SU-DHL-6 (cell line): ENCODE measurements at regions not wholly inside any gene's neighbourhood (a gene's known extent, or its start where the extent isn't known, plus 50 kb on each side); places are given as distances from the start of the nearest gene placed in this dataset.

ENCODE experiments used
- H2AFZ ChIP-seq: fragments of 200-600 bp; sonication (generic); 2 replicates; pipeline ENCODE4 v1.6.1; 2014; ENCODE audit warnings: low read depth, mild to moderate bottlenecking, moderate library complexity, mixed read lengths, antibody characterized with exemption, low read length; ENCODE audit not compliant: severe bottlenecking
- H3F3A ChIP-seq: fragments of 200-600 bp; shearing (Covaris generic); 2 replicates; pipeline ENCODE4 v1.6.0; 2016; ENCODE audit warnings: antibody characterized with exemption, mild to moderate bottlenecking; ENCODE audit not compliant: insufficient read depth
- H3K27ac ChIP-seq: fragments of 200-600 bp; sonication (generic); 2 replicates; pipeline ENCODE4 v1.5.1; 2016; ENCODE audit warnings: low read depth, mild to moderate bottlenecking, low read length, moderate library complexity, mixed read lengths
- H3K27me3 ChIP-seq: fragments of 200-600 bp; sonication (generic), shearing (Covaris generic); 2 replicates; pipeline ENCODE4 v1.6.0; 2014; ENCODE audit warnings: mild to moderate bottlenecking, low read length
- H3K36me3 ChIP-seq: fragments of 200-600 bp; sonication (generic); 2 replicates; pipeline ENCODE4 v1.6.1; 2014; ENCODE audit warnings: mild to moderate bottlenecking, low read length, mixed read lengths
- H3K4me2 ChIP-seq: fragments of 300-600, 200-600 bp; shearing (Covaris generic), sonication (generic); 2 replicates; pipeline ENCODE4 v1.6.0; 2014; ENCODE audit warnings: low read length, low read depth, mild to moderate bottlenecking; ENCODE audit not compliant: poor library complexity, severe bottlenecking
- H3K4me3 ChIP-seq: fragments of 200-600 bp; sonication (generic); 2 replicates; pipeline ENCODE4 v1.5.1; 2014; ENCODE audit warnings: antibody characterized with exemption, low read length, mild to moderate bottlenecking, mixed read lengths; ENCODE audit not compliant: insufficient read depth, poor library complexity, severe bottlenecking
- H3K79me2 ChIP-seq: fragments of 200-600 bp; sonication (generic); 2 replicates; pipeline ENCODE4 v1.6.1; 2014; ENCODE audit warnings: mild to moderate bottlenecking, low read length, moderate library complexity; ENCODE audit not compliant: insufficient read depth
- H3K9ac ChIP-seq: fragments of 200-600 bp; sonication (generic); 2 replicates; pipeline ENCODE4 v1.7.0; 2014; ENCODE audit warnings: mild to moderate bottlenecking, low read length
- H3K9me2 ChIP-seq: fragments of 200-600 bp; sonication (generic); replicated peaks from 2 replicates; pipeline ENCODE4 v1.6.1; 2014; ENCODE audit warnings: low read length; ENCODE audit not compliant: insufficient read depth
- H3K9me3 ChIP-seq: fragments of 200-600 bp; sonication (generic); 2 replicates; pipeline ENCODE4 v1.6.1; 2014; ENCODE audit warnings: low read length, mixed read lengths; ENCODE audit not compliant: insufficient read depth
- H4K20me1 ChIP-seq: fragments of 200-600 bp; sonication (generic); 2 replicates; pipeline ENCODE4 v1.6.1; 2014; ENCODE audit warnings: low read depth, mild to moderate bottlenecking, antibody characterized with exemption, low read length, moderate library complexity, mixed read lengths
- EZH2phosphoT487 ChIP-seq: fragments of 200-600 bp; sonication (generic), shearing (Covaris generic); conservative IDR thresholded peaks from 2 replicates; pipeline ENCODE4 v1.6.1; 2018; ENCODE audit warnings: mild to moderate bottlenecking, antibody characterized with exemption, low read length, moderate library complexity, mixed read lengths
- TF ChIP-seq, protein P1 (sequence below): fragments of 200-600 bp; sonication (generic); IDR thresholded peaks from one replicate; pipeline ENCODE4 v1.5.1; 2017; ENCODE audit warnings: antibody characterized with exemption, mild to moderate bottlenecking, low read length, moderate library complexity; ENCODE audit not compliant: insufficient read depth, poor library complexity, severe bottlenecking

DNA sequence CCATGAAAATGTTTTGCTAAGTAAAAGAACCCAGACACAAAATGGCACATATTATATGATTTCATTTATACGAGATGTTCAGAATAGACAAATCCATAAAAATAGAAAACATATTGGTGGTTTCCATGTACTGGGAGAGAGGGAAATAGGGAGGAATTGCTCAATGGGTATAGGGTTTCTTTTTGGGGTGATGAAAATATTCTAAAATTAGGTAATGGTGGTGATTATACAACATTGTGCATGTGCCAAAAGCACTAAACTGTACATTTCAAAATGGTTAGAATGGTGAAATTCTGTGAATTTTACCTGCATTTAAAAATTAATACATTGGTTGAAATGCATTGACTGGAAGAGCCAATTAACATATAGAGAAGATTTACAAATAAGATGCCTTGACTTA, 613.9 kb downstream of the TNS3 start:
- Histone ChIP-seq H3K4me3 (no peak overlapping the region), H4K20me1 (no peaks in the 10 kb centered on the region), H3K36me3 (peaks cover 8% of the 10 kb centered on the region; the same call in 1 of the 2 replicates), H3K27ac (no peak overlapping the region), H3K27me3 (no peaks in the 10 kb centered on the region), H3K9ac (no peak overlapping the region), H3K4me2 (no peak overlapping the region), H2AFZ (no peak overlapping the region), H3F3A (no peaks in the 10 kb centered on the region), H3K9me3 (0 out of 2 replicates have a peak, but pooled peaks cover 7% of the 10 kb centered on the region), H3K9me2 (no peaks in the 10 kb centered on the region), H3K79me2 (no peaks in the 10 kb centered on the region)
- TF ChIP-seq, protein P1, sequence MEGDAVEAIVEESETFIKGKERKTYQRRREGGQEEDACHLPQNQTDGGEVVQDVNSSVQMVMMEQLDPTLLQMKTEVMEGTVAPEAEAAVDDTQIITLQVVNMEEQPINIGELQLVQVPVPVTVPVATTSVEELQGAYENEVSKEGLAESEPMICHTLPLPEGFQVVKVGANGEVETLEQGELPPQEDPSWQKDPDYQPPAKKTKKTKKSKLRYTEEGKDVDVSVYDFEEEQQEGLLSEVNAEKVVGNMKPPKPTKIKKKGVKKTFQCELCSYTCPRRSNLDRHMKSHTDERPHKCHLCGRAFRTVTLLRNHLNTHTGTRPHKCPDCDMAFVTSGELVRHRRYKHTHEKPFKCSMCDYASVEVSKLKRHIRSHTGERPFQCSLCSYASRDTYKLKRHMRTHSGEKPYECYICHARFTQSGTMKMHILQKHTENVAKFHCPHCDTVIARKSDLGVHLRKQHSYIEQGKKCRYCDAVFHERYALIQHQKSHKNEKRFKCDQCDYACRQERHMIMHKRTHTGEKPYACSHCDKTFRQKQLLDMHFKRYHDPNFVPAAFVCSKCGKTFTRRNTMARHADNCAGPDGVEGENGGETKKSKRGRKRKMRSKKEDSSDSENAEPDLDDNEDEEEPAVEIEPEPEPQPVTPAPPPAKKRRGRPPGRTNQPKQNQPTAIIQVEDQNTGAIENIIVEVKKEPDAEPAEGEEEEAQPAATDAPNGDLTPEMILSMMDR, result no peak
- no peak for TF ChIP-seq EZH2phosphoT487

DNA sequence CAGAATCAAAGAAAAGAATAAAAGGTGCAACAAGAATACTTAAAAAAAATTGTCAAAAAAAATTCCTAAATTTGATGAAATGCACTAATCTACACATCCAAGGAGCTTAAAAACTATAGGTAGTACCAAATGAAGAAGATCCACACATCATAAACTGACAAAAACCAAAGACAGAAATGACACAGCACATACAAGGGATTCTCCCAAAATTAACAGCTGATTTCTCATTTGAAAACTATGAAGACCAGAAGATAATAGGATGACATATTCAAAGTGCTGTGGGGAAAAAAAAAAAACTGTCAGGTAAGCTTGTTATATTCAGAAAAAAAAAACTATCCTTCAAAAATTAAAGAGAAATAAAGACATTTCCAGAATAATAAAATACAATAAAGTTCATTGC, 618.2 kb downstream of the TNS3 start:
- H4K20me1 ChIP-seq, result no peaks in the 10 kb centered on the region
- H3K4me2 ChIP-seq, result no peak overlapping the region
- no peak overlapping the region for H3K27ac ChIP-seq
- no peaks in the 10 kb centered on the region for H3F3A ChIP-seq
- no peak overlapping the region for H3K9ac ChIP-seq
- H3K27me3 ChIP-seq, result no peaks in the 10 kb centered on the region
- no peaks in the 10 kb centered on the region for H3K79me2 ChIP-seq
- TF ChIP-seq, protein P1, result no peak
- TF ChIP-seq EZH2phosphoT487, result no peak
- 0 out of 2 replicates have a peak, but pooled peaks cover 7% of the 10 kb centered on the region for H3K9me3 ChIP-seq
- peaks cover 8% of the 10 kb centered on the region; the same call in 1 of the 2 replicates for H3K36me3 ChIP-seq
- H3K9me2 ChIP-seq, result no peaks in the 10 kb centered on the region
- no peak overlapping the region for H2AFZ ChIP-seq
- no peak overlapping the region for H3K4me3 ChIP-seq

DNA sequence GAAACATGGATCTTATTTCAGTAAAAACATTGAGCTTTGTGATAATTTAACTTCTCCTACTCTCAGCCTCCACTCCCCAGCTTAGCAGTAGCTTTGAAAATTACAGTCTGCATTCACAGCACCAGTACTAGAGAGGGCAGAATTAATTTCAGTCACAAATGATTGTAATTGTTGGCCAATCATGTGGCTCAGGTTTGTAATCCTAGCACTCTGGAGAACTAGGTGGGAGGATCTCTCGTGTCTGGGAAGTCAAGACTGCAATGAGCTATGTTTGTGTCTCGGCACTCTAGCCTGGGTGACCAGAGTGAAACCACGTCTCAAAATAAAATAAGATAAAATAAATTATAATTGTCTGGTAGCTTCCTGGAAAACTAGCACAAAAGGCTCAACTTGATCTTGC, 620.9 kb downstream of the TNS3 start:
- Histone ChIP-seq H3K79me2 (no peaks in the 10 kb centered on the region), H3K9me2 (no peaks in the 10 kb centered on the region), H3K9me3 (no peaks in the 10 kb centered on the region), H3K27ac (no peak overlapping the region), H3K4me2 (no peak overlapping the region), H3F3A (no peaks in the 10 kb centered on the region), H3K27me3 (no peaks in the 10 kb centered on the region), H4K20me1 (no peaks in the 10 kb centered on the region), H3K9ac (no peak overlapping the region), H3K4me3 (no peak overlapping the region), H3K36me3 (peaks cover 8% of the 10 kb centered on the region; the same call in 1 of the 2 replicates), H2AFZ (no peak overlapping the region)
- no peak for TF ChIP-seq EZH2phosphoT487
- TF ChIP-seq, protein P1, result no peak
